ENCODE measurements at regions not wholly inside any gene's neighbourhood (a gene's known extent, or its start where the extent isn't known, plus 50 kb on each side); places are given as distances from the start of the nearest gene placed in this dataset.

GRCh38 chr13:84418041-84418440 is 535.8 kb upstream of the SLITRK1 start:
- BruUV-seq (replicated peaks) = no TSS peak
- TF ChIP-seq, protein P1, sequence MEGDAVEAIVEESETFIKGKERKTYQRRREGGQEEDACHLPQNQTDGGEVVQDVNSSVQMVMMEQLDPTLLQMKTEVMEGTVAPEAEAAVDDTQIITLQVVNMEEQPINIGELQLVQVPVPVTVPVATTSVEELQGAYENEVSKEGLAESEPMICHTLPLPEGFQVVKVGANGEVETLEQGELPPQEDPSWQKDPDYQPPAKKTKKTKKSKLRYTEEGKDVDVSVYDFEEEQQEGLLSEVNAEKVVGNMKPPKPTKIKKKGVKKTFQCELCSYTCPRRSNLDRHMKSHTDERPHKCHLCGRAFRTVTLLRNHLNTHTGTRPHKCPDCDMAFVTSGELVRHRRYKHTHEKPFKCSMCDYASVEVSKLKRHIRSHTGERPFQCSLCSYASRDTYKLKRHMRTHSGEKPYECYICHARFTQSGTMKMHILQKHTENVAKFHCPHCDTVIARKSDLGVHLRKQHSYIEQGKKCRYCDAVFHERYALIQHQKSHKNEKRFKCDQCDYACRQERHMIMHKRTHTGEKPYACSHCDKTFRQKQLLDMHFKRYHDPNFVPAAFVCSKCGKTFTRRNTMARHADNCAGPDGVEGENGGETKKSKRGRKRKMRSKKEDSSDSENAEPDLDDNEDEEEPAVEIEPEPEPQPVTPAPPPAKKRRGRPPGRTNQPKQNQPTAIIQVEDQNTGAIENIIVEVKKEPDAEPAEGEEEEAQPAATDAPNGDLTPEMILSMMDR (conservative IDR thresholded peaks at IDR 0.05; ENCODE audit: low read depth, low read length) = no peak
- no peak for TF ChIP-seq EZH2 (IDR thresholded peaks at IDR 0.05; ENCODE audit: borderline replicate concordance, low read depth, low read length, poor library complexity, severe bottlenecking)
- peaks cover 6% of the 10 kb centered on the region for H3K4me1 ChIP-seq (ENCODE audit: insufficient read depth, low read length, poor library complexity, severe bottlenecking)
- intact Hi-C loops (cut with micrococcal nuclease; ENCODE audit: unreplicated experiment) = no loop called here
- H3K27ac ChIP-seq (ENCODE audit: low read depth, low read length, poor library complexity, severe bottlenecking) = no peak overlapping the region
- POLR2A ChIA-PET (ENCODE audit: low non-redundant PET) = no interaction called here
- H3K36me3 ChIP-seq (ENCODE audit: insufficient read depth, low read length, poor library complexity, severe bottlenecking) = no peaks in the 10 kb centered on the region
- no peaks in the 10 kb centered on the region for H3K27me3 ChIP-seq (replicated peaks; ENCODE audit: insufficient read depth, low read depth, low read length, poor library complexity)
- no peak for DNase-seq (ENCODE audit: low spot score)
- CTCF ChIA-PET = no interaction called here
- H3K9me3 ChIP-seq (ENCODE audit: low read depth, low read length, poor library complexity, severe bottlenecking) = peaks cover 5% of the 10 kb centered on the region
- H3K4me3 ChIP-seq (ENCODE audit: low read depth, low read length, poor library complexity, severe bottlenecking) = no peak overlapping the region

DNA sequence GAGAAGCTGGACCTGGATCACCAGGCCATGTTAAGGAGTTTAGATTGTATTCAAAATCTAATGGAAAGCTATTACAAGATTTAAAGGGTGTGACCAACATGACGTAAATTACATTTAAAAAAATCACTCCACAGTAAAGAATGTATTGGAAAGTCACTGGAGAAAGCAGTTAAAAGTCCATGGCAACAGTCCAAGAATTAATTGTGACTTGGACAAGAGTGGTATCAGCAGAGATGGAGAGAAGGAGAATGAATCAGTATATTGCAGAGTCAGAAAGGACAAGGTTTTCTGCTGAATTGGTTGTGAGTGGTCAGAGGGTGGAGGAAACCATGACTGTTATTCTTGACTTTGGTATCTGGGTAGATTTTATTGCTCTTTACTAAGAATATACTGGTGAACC is 535.1 kb upstream of the SLITRK1 start:
- ChIA-PET CTCF (no interaction called here), POLR2A (ENCODE audit: low non-redundant PET) (no interaction called here)
- BruUV-seq (replicated peaks) = no TSS peak

DNA sequence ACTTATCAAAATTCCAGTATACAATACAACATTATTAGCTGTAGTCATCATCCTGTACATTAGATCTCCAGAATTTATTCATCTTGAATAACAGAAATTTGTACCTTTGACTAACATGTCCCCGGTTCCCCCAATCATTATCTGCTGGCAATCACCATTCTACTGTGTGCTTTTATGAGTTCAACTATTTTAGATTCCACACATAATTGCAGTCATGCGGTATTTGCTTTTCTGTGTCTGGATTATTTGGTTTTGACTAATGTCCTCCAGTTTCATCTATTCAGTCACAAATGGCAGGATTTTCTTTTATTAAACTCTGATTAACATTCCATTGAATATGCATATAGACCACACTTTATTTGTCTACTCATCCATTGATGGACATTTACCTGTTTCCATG is 530.7 kb upstream of the SLITRK1 start:
- no peaks in the 10 kb centered on the region for H3K9me3 ChIP-seq (ENCODE audit: low read depth, low read length, poor library complexity, severe bottlenecking)
- no peak overlapping the region for H3K4me3 ChIP-seq (ENCODE audit: low read depth, low read length, poor library complexity, severe bottlenecking)
- BruUV-seq (replicated peaks) = no TSS peak
- intact Hi-C loops (cut with micrococcal nuclease; ENCODE audit: unreplicated experiment) = no loop called here
- DNase-seq (ENCODE audit: low spot score) = no peak
- CTCF ChIA-PET = no interaction called here
- POLR2A ChIA-PET (ENCODE audit: low non-redundant PET) = no interaction called here
- H3K27me3 ChIP-seq (replicated peaks; ENCODE audit: insufficient read depth, low read depth, low read length, poor library complexity) = no peaks in the 10 kb centered on the region
- no peak for TF ChIP-seq EZH2 (IDR thresholded peaks at IDR 0.05; ENCODE audit: borderline replicate concordance, low read depth, low read length, poor library complexity, severe bottlenecking)
- TF ChIP-seq, protein P1 (conservative IDR thresholded peaks at IDR 0.05; ENCODE audit: low read depth, low read length) = no peak
- no peaks in the 10 kb centered on the region for H3K36me3 ChIP-seq (ENCODE audit: insufficient read depth, low read length, poor library complexity, severe bottlenecking)
- H3K4me1 ChIP-seq (ENCODE audit: insufficient read depth, low read length, poor library complexity, severe bottlenecking) = peaks cover 6% of the 10 kb centered on the region
- H3K27ac ChIP-seq (ENCODE audit: low read depth, low read length, poor library complexity, severe bottlenecking) = no peak overlapping the region

More for the DNA sequence above, 535.1 kb upstream of the SLITRK1 start:
- H3K36me3 ChIP-seq (ENCODE audit: insufficient read depth, low read length, poor library complexity, severe bottlenecking) = no peaks in the 10 kb centered on the region
- no peak overlapping the region for H3K27ac ChIP-seq (ENCODE audit: low read depth, low read length, poor library complexity, severe bottlenecking)
- H3K9me3 ChIP-seq (ENCODE audit: low read depth, low read length, poor library complexity, severe bottlenecking) = peaks cover 5% of the 10 kb centered on the region
- no peak for TF ChIP-seq EZH2 (IDR thresholded peaks at IDR 0.05; ENCODE audit: borderline replicate concordance, low read depth, low read length, poor library complexity, severe bottlenecking)
- DNase-seq (ENCODE audit: low spot score) = no peak
- H3K4me1 ChIP-seq (ENCODE audit: insufficient read depth, low read length, poor library complexity, severe bottlenecking) = peaks cover 6% of the 10 kb centered on the region
- intact Hi-C loops (cut with micrococcal nuclease; ENCODE audit: unreplicated experiment) = no loop called here
- no peak overlapping the region for H3K4me3 ChIP-seq (ENCODE audit: low read depth, low read length, poor library complexity, severe bottlenecking)
- H3K27me3 ChIP-seq (replicated peaks; ENCODE audit: insufficient read depth, low read depth, low read length, poor library complexity) = no peaks in the 10 kb centered on the region

DNA sequence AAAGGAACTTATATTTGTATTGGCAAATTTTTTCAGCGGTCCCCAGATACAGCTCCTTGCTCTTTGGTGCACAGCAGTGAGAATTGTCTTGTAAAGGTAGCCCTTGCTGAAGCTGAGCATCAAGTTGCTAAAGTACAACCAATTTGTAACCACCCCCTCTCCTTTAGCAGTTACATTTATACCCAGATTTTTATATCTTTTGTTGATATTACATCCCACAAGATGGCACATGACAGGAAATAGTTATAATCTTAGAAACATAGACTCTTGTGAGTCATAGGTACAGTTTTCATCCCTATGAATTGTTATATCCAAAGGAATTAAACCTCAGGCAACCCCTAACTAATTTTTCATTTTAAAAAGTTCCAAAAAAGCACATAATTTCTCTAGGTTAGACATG is 523.0 kb upstream of the SLITRK1 start:
- ChIA-PET POLR2A (ENCODE audit: low non-redundant PET) (no interaction called here), CTCF (no interaction called here)
- intact Hi-C loops (cut with micrococcal nuclease; ENCODE audit: unreplicated experiment) = no loop called here
- Histone ChIP-seq H3K9me3 (ENCODE audit: low read depth, low read length, poor library complexity, severe bottlenecking) (no peaks in the 10 kb centered on the region), H3K36me3 (ENCODE audit: insufficient read depth, low read length, poor library complexity, severe bottlenecking) (no peaks in the 10 kb centered on the region), H3K4me3 (ENCODE audit: low read depth, low read length, poor library complexity, severe bottlenecking) (no peak overlapping the region), H3K27me3 (replicated peaks; ENCODE audit: insufficient read depth, low read depth, low read length, poor library complexity) (no peaks in the 10 kb centered on the region), H3K4me1 (ENCODE audit: insufficient read depth, low read length, poor library complexity, severe bottlenecking) (peaks cover 4% of the 10 kb centered on the region), H3K27ac (ENCODE audit: low read depth, low read length, poor library complexity, severe bottlenecking) (no peak overlapping the region)
- no peak for DNase-seq (ENCODE audit: low spot score)
- no TSS peak for BruUV-seq (replicated peaks)
- TF ChIP-seq EZH2 (IDR thresholded peaks at IDR 0.05; ENCODE audit: borderline replicate concordance, low read depth, low read length, poor library complexity, severe bottlenecking) = no peak
- TF ChIP-seq, protein P1 (conservative IDR thresholded peaks at IDR 0.05; ENCODE audit: low read depth, low read length) = no peak
